ENCODE measurements at regions not wholly inside any gene's neighbourhood (a gene's known extent, or its start where the extent isn't known, plus 50 kb on each side); places are given as distances from the start of the nearest gene placed in this dataset.
"Not testable (repeated sequence)": the region's sequence is repeated elsewhere in the genome, so short reads cannot be mapped to it uniquely, and the experiment has no call there.

DNA sequence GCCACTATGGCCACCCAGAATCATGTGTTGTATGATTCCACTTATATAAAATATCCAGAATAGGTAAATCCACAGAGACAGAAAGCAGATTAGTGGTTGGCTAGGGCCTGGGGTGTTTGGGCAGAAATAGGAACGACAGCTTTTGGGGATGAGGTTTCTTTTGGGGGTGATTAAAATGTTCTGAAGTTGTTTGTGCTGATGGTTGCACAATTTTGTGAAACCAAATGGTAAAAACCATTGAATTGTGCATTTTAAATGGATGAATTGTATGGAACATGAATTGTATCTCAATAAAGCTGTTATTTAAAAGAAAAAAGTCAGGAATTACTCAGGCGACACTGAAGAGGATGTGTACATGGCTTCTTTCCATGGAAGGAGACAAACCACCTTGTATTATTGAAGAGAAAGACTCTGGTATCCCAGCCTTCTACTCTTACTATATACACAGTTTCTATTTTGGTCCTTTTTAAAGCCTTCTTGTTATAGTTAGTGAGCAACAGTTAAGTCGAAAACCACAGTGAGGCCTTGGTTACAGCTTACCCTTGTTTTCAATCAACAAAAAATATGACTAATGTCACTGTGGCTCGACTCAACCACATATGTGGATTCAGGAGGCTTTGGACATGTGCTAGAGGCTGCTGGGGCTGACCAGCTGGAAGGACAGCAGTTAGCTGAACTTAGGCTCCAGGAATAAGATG lies 57.1 kb upstream of the KMT2E start:
- peak; percentile 95 for DNase-seq (ENCODE audit: low spot score)

DNA sequence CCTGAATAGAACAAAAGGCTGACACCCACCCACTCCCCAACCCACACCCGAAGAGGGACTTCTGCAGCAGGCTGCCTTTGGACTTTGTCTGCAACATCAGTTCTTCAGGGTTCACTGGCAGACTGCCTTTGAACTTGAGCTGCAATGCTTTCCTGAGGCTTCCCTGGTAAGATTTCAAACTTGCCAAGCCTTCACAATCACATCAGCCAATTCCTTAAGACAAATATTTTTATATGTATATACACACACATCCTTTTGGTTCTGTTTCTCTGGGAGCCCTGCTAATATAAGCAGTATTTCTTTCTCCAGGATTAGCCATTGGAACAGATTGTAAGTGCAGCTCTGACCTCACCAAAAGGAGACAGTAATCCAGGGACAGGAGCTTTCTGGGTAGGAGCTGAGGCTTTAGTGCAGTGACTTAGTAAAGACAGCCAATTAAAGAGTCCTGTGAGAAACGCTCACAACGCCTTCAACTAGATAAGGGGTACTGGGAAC lies 55.6 kb upstream of the KMT2E start:
- no peak for DNase-seq (ENCODE audit: low spot score)

DNA sequence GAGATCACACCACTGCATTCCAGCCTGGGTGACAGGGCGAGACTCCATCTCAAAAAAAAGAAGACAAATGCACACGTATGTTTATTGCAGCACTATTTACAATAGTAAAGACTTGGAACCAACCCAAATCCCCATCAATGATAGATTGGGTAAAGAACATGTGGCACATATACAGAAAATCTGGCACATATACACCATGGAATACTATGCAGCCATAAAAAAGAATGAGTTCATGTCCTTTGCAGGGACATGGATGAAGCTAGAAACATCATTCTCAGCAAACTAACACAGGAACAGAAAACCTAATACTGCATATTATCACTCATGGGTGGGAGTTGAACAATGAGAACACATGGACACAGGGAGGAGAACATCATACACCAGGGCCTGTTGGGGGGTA lies 54.5 kb upstream of the KMT2E start:
- not testable (repeated sequence) for DNase-seq (ENCODE audit: low spot score)

- DNase-seq (ENCODE audit: low spot score): no peak
These were observed 53.1 kb upstream of the KMT2E start for GRCh38 chr7:104960741-104961448.

DNA sequence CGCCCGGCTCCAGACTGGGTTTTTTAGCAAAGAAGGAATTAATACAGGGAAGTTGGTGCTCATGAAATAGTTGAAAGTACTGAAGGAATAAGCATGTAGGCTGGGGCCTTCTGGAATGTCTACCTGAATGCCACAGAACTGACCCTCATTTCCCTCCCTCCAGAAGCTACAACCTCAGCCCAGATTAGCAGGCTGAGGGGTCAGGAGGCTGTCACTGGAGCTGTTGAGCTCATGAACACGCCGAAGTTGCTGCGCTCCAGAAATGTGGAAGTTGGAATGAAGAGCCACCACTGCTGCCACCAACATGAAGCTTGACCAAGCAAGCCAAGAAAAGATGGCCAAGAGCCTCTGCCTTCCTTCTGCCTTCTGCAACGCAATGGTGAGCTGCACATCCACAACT lies 52.2 kb upstream of the KMT2E start:
- DNase-seq (ENCODE audit: low spot score): no peak

DNA sequence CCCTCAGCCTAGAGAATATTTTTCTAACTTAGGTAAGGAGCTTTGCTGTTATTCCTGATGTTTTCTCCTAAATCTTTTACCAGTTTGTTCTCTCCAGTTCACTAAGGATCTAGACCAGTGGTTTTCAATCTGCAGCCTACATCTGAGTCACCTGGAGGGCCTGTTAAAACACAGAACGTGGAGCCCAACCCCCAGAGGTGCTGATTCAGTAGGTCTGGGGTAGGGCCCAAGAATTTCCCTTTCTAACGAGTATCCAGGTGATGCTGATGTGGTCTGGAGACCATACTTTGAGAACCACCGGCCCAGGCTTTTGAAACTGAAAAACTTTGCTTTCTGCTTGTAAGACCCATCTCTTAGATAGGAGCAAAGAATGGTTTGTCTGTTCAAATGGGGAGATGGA lies 51.2 kb upstream of the KMT2E start:
- peak; percentile 80 for DNase-seq (ENCODE audit: low spot score)

GRCh38 chr7:104963378-104963990 lies 50.5 kb upstream of the KMT2E start:
- DNase-seq (ENCODE audit: low spot score): no peak

GRCh38 chr7:104963991-104964385 lies 50.0 kb upstream of the KMT2E start:
- no peak for DNase-seq (ENCODE audit: low spot score)
